Progenitor cell of endocrine pancreas (in vitro differentiated cells): ENCODE measurements at regions not wholly inside any gene's neighbourhood (a gene's known extent, or its start where the extent isn't known, plus 50 kb on each side); places are given as distances from the start of the nearest gene placed in this dataset.

Experiments
- DNase-seq: peaks from one replicate; pipeline ENCODE4 v3.0.0; 2021; ENCODE audit warnings: low spot score; ENCODE audit not compliant: unreplicated experiment
- H3K27ac Mint-ChIP-seq: 2 replicates; pipeline ENCODE4 v1.8.0; 2021; ENCODE audit warnings: mild to moderate bottlenecking, moderate library complexity, mixed read lengths
- H3K27me3 Mint-ChIP-seq: 2 replicates; pipeline ENCODE4 v1.8.0; 2021; ENCODE audit warnings: mixed read lengths
- H3K36me3 Mint-ChIP-seq: 2 replicates; pipeline ENCODE4 v1.8.0; 2022; ENCODE audit warnings: mixed read lengths; ENCODE audit not compliant: insufficient read depth
- H3K4me1 Mint-ChIP-seq: 2 replicates; pipeline ENCODE4 v1.8.0; 2021; ENCODE audit warnings: low read depth, mixed read lengths
- H3K4me3 Mint-ChIP-seq: 2 replicates; pipeline ENCODE4 v1.8.0; 2021; ENCODE audit warnings: low read depth, mild to moderate bottlenecking, moderate library complexity, mixed read lengths
- H3K9me3 Mint-ChIP-seq: 2 replicates; pipeline ENCODE4 v1.8.0; 2021; ENCODE audit warnings: low read depth, mixed read lengths
- TF ChIP-seq, protein P1 (sequence below): fragments of 200-600 bp; sonication (generic); IDR thresholded peaks from one replicate; pipeline ENCODE4 v1.5.0; 2021; ENCODE audit warnings: antibody characterized with exemption, mild to moderate bottlenecking; ENCODE audit not compliant: unreplicated experiment

DNA sequence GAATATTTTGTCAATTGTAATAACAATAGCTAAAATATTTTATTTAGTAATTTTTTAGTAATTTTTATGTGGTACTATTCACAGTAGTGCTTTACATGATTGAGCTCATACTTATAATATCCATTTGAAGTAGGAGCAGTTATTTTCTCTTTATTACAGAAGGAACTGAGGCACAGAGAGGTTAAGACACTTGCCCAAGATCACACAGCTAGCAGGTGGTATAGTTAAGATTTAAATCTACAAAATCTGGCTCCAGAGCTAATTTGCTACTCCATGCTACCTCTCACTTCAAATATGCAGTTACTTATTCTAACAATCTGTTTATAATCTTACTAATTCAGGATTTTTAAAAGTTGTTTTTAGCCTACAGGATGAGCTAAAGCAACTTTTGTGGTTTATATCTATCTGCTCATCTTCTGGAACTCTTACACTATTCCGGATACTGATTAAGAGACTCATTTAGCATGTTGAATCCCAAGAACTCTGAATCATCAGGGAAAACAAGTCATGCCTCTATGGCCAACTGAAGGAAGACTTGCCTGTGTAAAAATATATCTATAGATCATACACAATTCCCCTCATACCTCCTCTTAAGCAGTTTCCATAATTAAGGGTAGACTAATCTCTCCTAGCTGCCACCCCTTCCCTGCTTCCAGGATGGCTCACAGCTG is 324.2 kb downstream of the UBE3D start:
- no peaks in the 10 kb centered on the region for H3K27me3 Mint-ChIP-seq
- H3K4me3 Mint-ChIP-seq = no peak overlapping the region
- H3K9me3 Mint-ChIP-seq = no peaks in the 10 kb centered on the region
- no peak overlapping the region for H3K27ac Mint-ChIP-seq
- H3K36me3 Mint-ChIP-seq = no peaks in the 10 kb centered on the region
- DNase-seq = no peak
- TF ChIP-seq, protein P1, sequence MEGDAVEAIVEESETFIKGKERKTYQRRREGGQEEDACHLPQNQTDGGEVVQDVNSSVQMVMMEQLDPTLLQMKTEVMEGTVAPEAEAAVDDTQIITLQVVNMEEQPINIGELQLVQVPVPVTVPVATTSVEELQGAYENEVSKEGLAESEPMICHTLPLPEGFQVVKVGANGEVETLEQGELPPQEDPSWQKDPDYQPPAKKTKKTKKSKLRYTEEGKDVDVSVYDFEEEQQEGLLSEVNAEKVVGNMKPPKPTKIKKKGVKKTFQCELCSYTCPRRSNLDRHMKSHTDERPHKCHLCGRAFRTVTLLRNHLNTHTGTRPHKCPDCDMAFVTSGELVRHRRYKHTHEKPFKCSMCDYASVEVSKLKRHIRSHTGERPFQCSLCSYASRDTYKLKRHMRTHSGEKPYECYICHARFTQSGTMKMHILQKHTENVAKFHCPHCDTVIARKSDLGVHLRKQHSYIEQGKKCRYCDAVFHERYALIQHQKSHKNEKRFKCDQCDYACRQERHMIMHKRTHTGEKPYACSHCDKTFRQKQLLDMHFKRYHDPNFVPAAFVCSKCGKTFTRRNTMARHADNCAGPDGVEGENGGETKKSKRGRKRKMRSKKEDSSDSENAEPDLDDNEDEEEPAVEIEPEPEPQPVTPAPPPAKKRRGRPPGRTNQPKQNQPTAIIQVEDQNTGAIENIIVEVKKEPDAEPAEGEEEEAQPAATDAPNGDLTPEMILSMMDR = no peak
- peaks cover 18% of the 10 kb centered on the region for H3K4me1 Mint-ChIP-seq

DNA sequence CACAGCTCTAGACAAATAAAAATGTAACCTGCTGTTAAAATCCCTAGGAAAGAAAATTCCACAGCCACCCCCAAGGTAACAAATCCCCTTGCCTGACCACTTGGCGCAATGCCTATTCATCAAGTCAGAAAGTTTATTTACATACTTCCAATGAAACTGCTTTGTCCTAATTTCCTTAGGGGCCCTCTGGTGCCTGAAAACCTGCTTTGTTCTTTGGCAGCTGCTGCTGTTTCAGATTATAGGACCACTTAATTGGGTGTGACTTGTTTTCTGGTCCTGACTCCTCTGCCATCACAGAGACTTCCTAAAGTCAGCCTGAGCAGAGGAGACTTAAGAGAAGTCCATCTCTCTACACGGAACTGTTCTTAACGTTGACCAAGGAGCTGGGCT is 323.6 kb downstream of the UBE3D start:
- Mint-ChIP-seq H3K27ac (no peak overlapping the region), H3K27me3 (no peaks in the 10 kb centered on the region), H3K4me3 (no peak overlapping the region), H3K36me3 (no peaks in the 10 kb centered on the region), H3K4me1 (peaks cover 18% of the 10 kb centered on the region), H3K9me3 (no peaks in the 10 kb centered on the region)
- no peak for DNase-seq
- TF ChIP-seq, protein P1 = no peak

DNA sequence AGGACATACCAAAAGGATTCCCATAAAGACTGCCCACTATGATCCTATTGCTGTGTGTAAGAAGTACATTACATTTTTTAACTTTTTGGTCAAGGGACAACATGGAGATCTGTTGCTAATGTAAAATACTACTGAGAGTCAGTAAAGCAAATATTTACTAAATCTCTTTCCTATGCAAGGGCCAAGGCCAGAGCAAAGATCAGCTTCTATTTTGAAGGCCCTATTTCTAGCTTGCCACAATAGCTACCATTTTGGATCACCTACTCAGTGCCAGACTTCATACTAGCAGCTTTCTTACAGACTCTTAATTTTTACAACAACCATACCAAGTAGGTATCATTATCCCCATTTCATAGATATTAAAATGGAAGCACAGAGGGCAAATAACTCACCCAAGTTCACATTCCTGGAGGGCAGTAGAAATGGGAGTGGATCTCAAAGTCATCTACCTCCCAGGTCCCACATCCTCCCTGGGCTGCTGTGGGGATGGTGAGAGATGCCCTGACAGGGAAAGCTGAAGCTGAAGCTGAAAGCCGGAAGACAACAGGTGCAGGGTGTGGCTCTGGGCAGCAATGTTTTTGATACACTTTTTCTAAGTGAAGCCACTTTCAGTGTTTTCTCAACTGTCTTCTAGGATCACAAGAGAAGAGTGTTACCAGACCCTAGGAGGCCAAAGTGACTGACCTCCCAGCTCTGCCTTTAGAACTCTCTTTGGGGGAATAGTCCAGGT is 321.2 kb downstream of the UBE3D start:
- Mint-ChIP-seq H3K36me3 (no peaks in the 10 kb centered on the region), H3K4me1 (peaks cover 13% of the 10 kb centered on the region), H3K9me3 (no peaks in the 10 kb centered on the region), H3K27me3 (no peaks in the 10 kb centered on the region), H3K4me3 (no peak overlapping the region), H3K27ac (no peak overlapping the region)
- TF ChIP-seq, protein P1 = no peak
- no peak for DNase-seq

DNA sequence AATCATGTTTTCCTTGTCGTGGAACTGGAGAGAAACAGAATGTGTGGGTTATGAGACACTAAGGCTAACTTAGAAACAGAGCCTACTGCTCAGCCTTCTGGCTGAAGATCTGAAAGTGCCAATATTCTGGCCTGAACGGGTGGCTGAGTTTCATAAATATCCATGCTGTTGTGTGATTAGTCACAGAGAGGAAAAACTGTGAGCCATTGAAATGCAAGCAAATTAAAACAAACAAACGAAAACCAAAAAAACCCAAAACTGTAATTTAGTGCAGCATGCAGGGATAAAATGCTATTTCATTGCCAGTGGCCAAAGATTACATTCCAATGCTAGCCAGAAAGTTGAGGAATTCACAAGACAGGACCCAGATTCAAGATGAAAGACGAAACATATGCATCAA is 315.1 kb downstream of the UBE3D start:
- TF ChIP-seq, protein P1 = no peak
- H3K36me3 Mint-ChIP-seq = no peaks in the 10 kb centered on the region
- H3K27ac Mint-ChIP-seq = no peak overlapping the region
- no peak for DNase-seq
- no peak overlapping the region for H3K4me3 Mint-ChIP-seq
- H3K9me3 Mint-ChIP-seq = no peaks in the 10 kb centered on the region
- peaks cover 5% of the 10 kb centered on the region for H3K4me1 Mint-ChIP-seq
- H3K27me3 Mint-ChIP-seq = no peaks in the 10 kb centered on the region

DNA sequence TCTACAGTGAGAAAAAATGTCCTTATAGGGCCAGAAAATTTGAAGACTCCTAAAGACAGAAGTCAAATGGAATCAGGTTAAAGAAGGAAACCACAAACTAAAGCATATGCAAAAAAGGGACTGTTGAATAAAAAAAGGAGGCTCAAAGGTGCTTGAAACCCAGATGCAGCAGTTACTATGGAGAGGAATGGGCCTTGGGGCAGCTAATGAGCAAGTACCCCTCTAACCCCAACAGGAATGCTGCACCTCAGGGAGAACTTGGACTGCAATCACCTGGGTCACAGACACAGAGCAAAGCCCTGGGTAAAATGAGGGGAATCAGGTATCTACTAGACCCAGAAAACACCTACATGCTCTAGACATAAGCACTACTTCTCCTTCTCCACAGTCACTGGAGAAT is 313.9 kb downstream of the UBE3D start:
- Mint-ChIP-seq H3K4me3 (no peak overlapping the region), H3K27ac (no peak overlapping the region), H3K9me3 (no peaks in the 10 kb centered on the region), H3K36me3 (no peaks in the 10 kb centered on the region), H3K27me3 (no peaks in the 10 kb centered on the region), H3K4me1 (peaks cover 3% of the 10 kb centered on the region)
- no peak for DNase-seq
- TF ChIP-seq, protein P1 = no peak
